Right lung (tissue), 2 donors: ENCODE measurements at regions not wholly inside any gene's neighbourhood (a gene's known extent, or its start where the extent isn't known, plus 50 kb on each side); places are given as distances from the start of the nearest gene placed in this dataset.
"Not testable (repeated sequence)": the region's sequence is repeated elsewhere in the genome, so short reads cannot be mapped to it uniquely, and the experiment has no call there.

Experiments used
- DNase-seq, 2 donors: peaks; one replicate each; pipeline ENCODE4 v3.0.0-alpha.2; 2013

- no peak for DNase-seq
Measured at GRCh38 chr12:89882050-89882449, 173.4 kb upstream of the ATP2B1 start.

GRCh38 chr12:89880690-89881350, 172.2 kb upstream of the ATP2B1 start:
- no peak for DNase-seq

- no peak for DNase-seq
Measured at GRCh38 chr12:89879766-89880165, 171.1 kb upstream of the ATP2B1 start.

- DNase-seq: no peak
Measured at GRCh38 chr12:89878950-89879349, 170.3 kb upstream of the ATP2B1 start.

GRCh38 chr12:89878327-89878726, 169.7 kb upstream of the ATP2B1 start:
- no peak for DNase-seq

GRCh38 chr12:89877671-89878070, 169.0 kb upstream of the ATP2B1 start:
- peak in 1 of 2 donors; percentile 25 for DNase-seq

GRCh38 chr12:89877136-89877535, 168.5 kb upstream of the ATP2B1 start:
- DNase-seq: no peak

- no peak for DNase-seq
Measured at GRCh38 chr12:89875809-89876208, 167.2 kb upstream of the ATP2B1 start.

- DNase-seq: no peak
Measured at GRCh38 chr12:89875225-89875624, 166.6 kb upstream of the ATP2B1 start.

GRCh38 chr12:89874146-89874545, 165.5 kb upstream of the ATP2B1 start:
- no peak for DNase-seq

GRCh38 chr12:89873745-89874144, 165.1 kb upstream of the ATP2B1 start:
- DNase-seq: peak in 1 of 2 donors; percentile 22

- DNase-seq: no peak
Measured at GRCh38 chr12:89872922-89873630, 164.4 kb upstream of the ATP2B1 start.

- no peak for DNase-seq
Measured at GRCh38 chr12:89870413-89871184, 162.0 kb upstream of the ATP2B1 start.

- DNase-seq: not testable (repeated sequence)
Measured at GRCh38 chr12:89867611-89868010, 159.0 kb upstream of the ATP2B1 start.

GRCh38 chr12:89864411-89864810, 155.8 kb upstream of the ATP2B1 start:
- DNase-seq: no peak

- DNase-seq: no peak
Measured at GRCh38 chr12:89863968-89864367, 155.3 kb upstream of the ATP2B1 start.

GRCh38 chr12:89863493-89863938, 154.9 kb upstream of the ATP2B1 start:
- no peak for DNase-seq

- DNase-seq: peak in 1 of 2 donors; percentile 17
Measured at GRCh38 chr12:89862511-89863445, 154.1 kb upstream of the ATP2B1 start.

GRCh38 chr12:89861086-89861485, 152.4 kb upstream of the ATP2B1 start:
- no peak for DNase-seq

- DNase-seq: no peak
Measured at GRCh38 chr12:89859508-89860220, 151.0 kb upstream of the ATP2B1 start.

GRCh38 chr12:89858718-89859117, 150.1 kb upstream of the ATP2B1 start:
- no peak for DNase-seq
